Activated CD4-positive, alpha-beta T cell treated with anti-CD3 and anti-CD28 coated beads for 36 hours (primary cell): ENCODE measurements at regions not wholly inside any gene's neighbourhood (a gene's known extent, or its start where the extent isn't known, plus 50 kb on each side); places are given as distances from the start of the nearest gene placed in this dataset.

Experiments
- ATAC-seq: fragments of 200-7000 bp; cut with Tn5 transposase; one replicate; pipeline ENCODE4 v1.10.0; 2021; ENCODE audit warnings: mild to moderate bottlenecking, moderate library complexity
- CTCF ChIA-PET: fragments of 350-600 bp; sonication (Branson Sonifier 250); formaldehyde crosslinking; loops from one replicate; lab custom pipeline; 2021; ENCODE audit warnings: antibody characterized with exemption; lab: Charles Lee
- POLR2A ChIA-PET: fragments of 350-600 bp; sonication (Branson Sonifier 250); formaldehyde crosslinking; loops from one replicate; lab custom pipeline; 2021; ENCODE audit warnings: antibody characterized with exemption, inconsistent platforms; lab: Charles Lee
- DNase-seq: peaks from one replicate; pipeline ENCODE4 v3.0.0-alpha.2; 2020
- H3K27ac Mint-ChIP-seq: one replicate; pipeline ENCODE4 v1.8.0; 2021; ENCODE audit warnings: mixed read lengths
- H3K27me3 Mint-ChIP-seq: one replicate; pipeline ENCODE4 v1.8.0; 2021; ENCODE audit warnings: mixed read lengths
- H3K36me3 Mint-ChIP-seq: one replicate; pipeline ENCODE4 v1.8.0; 2021; ENCODE audit warnings: low read depth, mixed read lengths
- H3K4me1 Mint-ChIP-seq: one replicate; pipeline ENCODE4 v1.8.0; 2021; ENCODE audit warnings: mixed read lengths
- H3K4me3 Mint-ChIP-seq: one replicate; pipeline ENCODE4 v1.8.0; 2021; ENCODE audit warnings: mild to moderate bottlenecking, moderate library complexity, mixed read lengths
- H3K9me3 Mint-ChIP-seq: one replicate; pipeline ENCODE4 v1.8.0; 2021; ENCODE audit warnings: low read depth, mixed read lengths
- intact Hi-C, 2 experiments: fragments of 100-400 bp; cut with DNase I in 1 of 2; cut with micrococcal nuclease in 1 of 2; formaldehyde crosslinking; loops; one replicate each; pipeline versions ENCODE4 v1.14.2 to v1.15.1; 2022 to 2024; cut with DNase I, micrococcal nuclease

GRCh38 chr7:41201021-41201420, 501.9 kb downstream of the INHBA start:
- H3K9me3 Mint-ChIP-seq = no peaks in the 10 kb centered on the region
- CTCF ChIA-PET = no interaction called here
- intact Hi-C loops = no loop called here
- no peak overlapping the region for H3K4me3 Mint-ChIP-seq
- H3K36me3 Mint-ChIP-seq = no peaks in the 10 kb centered on the region
- no peak for ATAC-seq
- no peak for DNase-seq
- no peaks in the 10 kb centered on the region for H3K4me1 Mint-ChIP-seq
- H3K27me3 Mint-ChIP-seq = no peaks in the 10 kb centered on the region
- no peak overlapping the region for H3K27ac Mint-ChIP-seq
- POLR2A ChIA-PET = no interaction called here

DNA sequence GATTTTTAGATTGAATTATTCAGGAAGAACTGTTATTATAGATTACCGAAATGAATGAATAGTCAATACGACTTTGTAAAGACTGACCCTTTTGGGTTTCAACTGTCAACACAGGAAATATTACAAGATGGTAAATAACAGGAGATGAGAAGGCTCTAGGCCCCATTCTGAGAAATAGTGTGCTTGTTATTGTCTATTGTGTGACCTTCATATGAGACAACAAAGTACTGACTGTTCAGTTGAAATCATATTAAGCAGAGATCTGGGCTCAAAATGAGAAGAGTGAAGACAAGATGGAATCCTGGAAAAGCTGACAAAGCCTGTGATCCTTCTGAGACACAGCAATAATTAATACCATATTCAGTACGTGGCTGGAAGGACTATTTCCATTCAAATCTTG, 503.8 kb downstream of the INHBA start:
- H3K4me1 Mint-ChIP-seq = no peaks in the 10 kb centered on the region

DNA sequence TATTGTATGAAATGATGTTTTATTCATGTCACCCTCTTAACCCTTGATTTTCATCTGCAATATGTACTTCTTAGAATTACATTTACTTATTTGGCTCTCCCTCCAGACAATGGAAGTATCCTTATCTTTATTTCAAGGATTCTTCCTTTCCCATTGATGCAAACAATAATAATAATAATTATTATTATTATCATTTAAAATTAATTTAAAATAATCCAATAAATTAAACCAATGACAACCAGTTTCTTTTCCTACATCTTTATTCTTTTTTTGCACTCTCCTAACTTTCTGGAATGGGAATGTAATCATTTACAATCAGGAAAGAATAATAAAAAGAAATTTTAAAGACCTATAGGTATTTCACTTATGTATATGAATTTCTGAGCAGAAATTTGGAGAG, 504.4 kb downstream of the INHBA start:
- intact Hi-C loops = no loop called here
- ATAC-seq (no peak), DNase-seq (no peak)
- Mint-ChIP-seq H3K36me3 (no peaks in the 10 kb centered on the region), H3K9me3 (no peaks in the 10 kb centered on the region), H3K4me1 (no peaks in the 10 kb centered on the region), H3K27ac (no peak overlapping the region), H3K4me3 (no peak overlapping the region), H3K27me3 (no peaks in the 10 kb centered on the region)
- ChIA-PET CTCF (no interaction called here), POLR2A (no interaction called here)

More for the DNA sequence above, 503.8 kb downstream of the INHBA start:
- ATAC-seq = no peak
- H3K9me3 Mint-ChIP-seq = no peaks in the 10 kb centered on the region
- H3K36me3 Mint-ChIP-seq = no peaks in the 10 kb centered on the region
- no peak overlapping the region for H3K4me3 Mint-ChIP-seq
- no peak for DNase-seq
- H3K27ac Mint-ChIP-seq = no peak overlapping the region
- ChIA-PET CTCF (no interaction called here), POLR2A (no interaction called here)
- intact Hi-C loops = no loop called here
- no peaks in the 10 kb centered on the region for H3K27me3 Mint-ChIP-seq

GRCh38 chr7:41197769-41198168, 505.1 kb downstream of the INHBA start:
- H3K9me3 Mint-ChIP-seq = no peaks in the 10 kb centered on the region
- ATAC-seq = no peak
- POLR2A ChIA-PET = no interaction called here
- CTCF ChIA-PET = no interaction called here
- H3K4me1 Mint-ChIP-seq = no peaks in the 10 kb centered on the region
- no peak for DNase-seq
- H3K27ac Mint-ChIP-seq = no peak overlapping the region
- intact Hi-C loops = no loop called here
- H3K36me3 Mint-ChIP-seq = no peaks in the 10 kb centered on the region
- H3K27me3 Mint-ChIP-seq = no peaks in the 10 kb centered on the region
- no peak overlapping the region for H3K4me3 Mint-ChIP-seq

DNA sequence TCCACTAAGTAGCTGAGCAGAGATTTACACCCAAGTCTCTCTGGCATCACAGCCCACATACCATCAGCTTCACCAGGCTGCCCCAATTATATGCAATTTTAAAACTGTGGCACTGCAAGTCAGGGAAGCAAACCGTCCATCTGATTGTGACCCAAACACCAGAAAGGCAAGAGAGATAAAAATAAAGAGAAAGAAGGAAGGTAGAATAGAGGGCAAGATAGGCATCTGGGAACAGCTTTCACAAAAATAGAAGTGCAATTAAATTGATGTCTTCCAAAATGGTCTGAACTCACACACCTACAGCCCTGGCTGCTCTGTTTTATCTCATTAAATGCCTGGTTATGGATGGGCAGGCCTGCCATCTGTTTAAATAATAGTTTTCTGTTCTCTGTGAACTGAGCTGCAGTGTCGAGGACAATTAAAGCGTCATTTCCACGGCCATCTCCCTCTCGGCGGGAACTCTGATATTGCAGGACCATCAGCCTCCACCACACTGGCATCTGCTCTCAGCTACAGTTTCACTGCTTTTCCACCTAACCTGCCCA, 509.1 kb downstream of the INHBA start:
- Mint-ChIP-seq H3K36me3 (no peaks in the 10 kb centered on the region), H3K4me1 (no peaks in the 10 kb centered on the region), H3K27ac (no peak overlapping the region), H3K27me3 (no peaks in the 10 kb centered on the region), H3K9me3 (no peaks in the 10 kb centered on the region), H3K4me3 (no peak overlapping the region)
- ChIA-PET POLR2A (no interaction called here), CTCF (interaction anchor here (0.6 kb wide), 1 partner anchor 54 kb away, joined by 4 read pairs; no protein-coding TSS in a partner anchor)
- intact Hi-C loops = no loop called here
- DNase-seq = no peak
- no peak for ATAC-seq

- CTCF ChIA-PET = no interaction called here
- Mint-ChIP-seq H3K36me3 (no peaks in the 10 kb centered on the region), H3K9me3 (peaks cover 2% of the 10 kb centered on the region), H3K27me3 (no peaks in the 10 kb centered on the region), H3K4me3 (no peak overlapping the region), H3K4me1 (no peaks in the 10 kb centered on the region), H3K27ac (no peak overlapping the region)
- ATAC-seq (no peak), DNase-seq (no peak)
- POLR2A ChIA-PET = no interaction called here
- intact Hi-C loops = no loop called here
These were observed 512.3 kb downstream of the INHBA start for GRCh38 chr7:41190581-41190980.

DNA sequence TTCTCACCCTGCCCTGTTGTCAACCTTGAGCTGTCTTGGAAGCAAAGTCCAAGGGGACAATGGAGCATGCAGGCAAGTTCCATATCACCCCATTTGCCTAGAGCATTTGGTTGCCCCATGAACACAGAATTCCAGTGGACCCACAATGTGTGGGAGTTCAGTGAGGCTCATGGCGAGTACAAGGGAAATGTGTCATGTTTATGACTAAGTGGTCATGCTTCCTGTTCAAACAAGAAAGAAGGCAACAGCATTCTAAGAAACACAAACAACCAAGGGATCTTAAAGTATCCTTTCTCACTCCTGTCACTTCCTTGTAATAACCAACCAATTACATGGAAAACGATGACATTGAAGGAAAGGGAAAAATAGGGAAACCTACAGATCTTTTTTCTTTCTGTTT, 513.0 kb downstream of the INHBA start:
- POLR2A ChIA-PET = no interaction called here
- Mint-ChIP-seq H3K36me3 (no peaks in the 10 kb centered on the region), H3K4me1 (no peaks in the 10 kb centered on the region), H3K27me3 (no peaks in the 10 kb centered on the region), H3K27ac (no peak overlapping the region), H3K4me3 (no peak overlapping the region), H3K9me3 (peaks cover 2% of the 10 kb centered on the region)
- intact Hi-C loops = no loop called here
- DNase-seq = no peak
- no peak for ATAC-seq
- CTCF ChIA-PET = no interaction called here

DNA sequence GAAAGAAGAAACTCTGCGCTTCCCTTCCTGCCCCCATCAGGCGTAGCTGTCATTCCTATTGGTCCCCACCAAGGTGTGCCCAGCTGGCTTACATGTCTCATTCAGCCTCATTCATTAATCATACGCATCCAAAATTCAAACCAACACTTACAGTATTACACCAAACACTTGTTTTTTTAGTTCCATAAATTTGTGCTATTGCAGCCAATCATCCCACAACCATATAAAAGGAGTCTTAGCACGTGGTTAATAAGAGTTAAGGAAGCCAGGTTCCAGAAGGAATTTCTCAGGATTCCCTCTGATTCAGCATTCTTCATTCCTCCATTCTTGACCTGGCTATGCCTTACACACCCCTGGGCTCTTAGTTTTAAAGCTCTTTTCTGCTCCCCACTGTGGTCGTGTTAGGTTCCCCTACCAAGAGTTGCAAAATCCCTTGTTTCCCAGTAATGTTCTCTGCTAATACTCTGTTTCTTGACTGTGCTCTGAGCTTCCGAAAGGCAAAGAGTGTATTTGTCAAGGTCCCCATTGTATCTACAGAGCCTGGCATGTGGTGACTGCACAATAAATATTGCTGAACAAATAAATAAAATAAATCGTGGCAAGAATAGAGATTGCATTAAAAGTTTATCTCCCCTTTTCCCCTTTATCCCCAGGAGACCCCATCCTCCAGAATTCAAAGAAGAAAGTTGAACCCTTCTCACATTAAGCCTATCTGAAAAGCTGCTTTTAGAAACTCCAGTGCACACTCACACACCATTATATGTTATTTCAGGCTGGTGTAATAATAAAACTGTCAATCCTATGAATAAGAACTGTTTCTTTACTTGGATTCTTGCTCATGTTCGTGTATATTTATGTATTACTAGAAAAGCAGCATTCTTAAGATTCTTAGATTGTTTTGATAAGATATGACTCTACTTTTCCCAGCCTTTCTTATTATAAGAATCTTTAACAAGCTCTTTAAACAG, 514.4 kb downstream of the INHBA start:
- H3K4me1 Mint-ChIP-seq = no peaks in the 10 kb centered on the region
- H3K9me3 Mint-ChIP-seq = peaks cover 3% of the 10 kb centered on the region
- H3K36me3 Mint-ChIP-seq = no peaks in the 10 kb centered on the region
- no peaks in the 10 kb centered on the region for H3K27me3 Mint-ChIP-seq
- DNase-seq (no peak), ATAC-seq (no peak)
- CTCF ChIA-PET = no interaction called here
- H3K27ac Mint-ChIP-seq = no peak overlapping the region
- H3K4me3 Mint-ChIP-seq = no peak overlapping the region
- POLR2A ChIA-PET = no interaction called here
- intact Hi-C loops = no loop called here

- H3K4me1 Mint-ChIP-seq = no peaks in the 10 kb centered on the region
- no peak overlapping the region for H3K27ac Mint-ChIP-seq
- CTCF ChIA-PET = no interaction called here
These were observed 515.6 kb downstream of the INHBA start for GRCh38 chr7:41187322-41187721.

GRCh38 chr7:41185851-41186250, 517.0 kb downstream of the INHBA start:
- ChIA-PET POLR2A (no interaction called here), CTCF (no interaction called here)
- intact Hi-C loops = no loop called here
- H3K9me3 Mint-ChIP-seq = peaks cover 3% of the 10 kb centered on the region
- ATAC-seq = no peak
- no peak for DNase-seq
- no peak overlapping the region for H3K27ac Mint-ChIP-seq
- H3K4me1 Mint-ChIP-seq = no peaks in the 10 kb centered on the region
- no peaks in the 10 kb centered on the region for H3K27me3 Mint-ChIP-seq
- H3K36me3 Mint-ChIP-seq = no peaks in the 10 kb centered on the region
- no peak overlapping the region for H3K4me3 Mint-ChIP-seq

More at GRCh38 chr7:41187322-41187721, 515.6 kb downstream of the INHBA start:
- POLR2A ChIA-PET = no interaction called here
- no peaks in the 10 kb centered on the region for H3K36me3 Mint-ChIP-seq
- no peak for DNase-seq
- H3K9me3 Mint-ChIP-seq = peaks cover 3% of the 10 kb centered on the region
- H3K27me3 Mint-ChIP-seq = no peaks in the 10 kb centered on the region
- no peak overlapping the region for H3K4me3 Mint-ChIP-seq
- intact Hi-C loops = no loop called here
- no peak for ATAC-seq

DNA sequence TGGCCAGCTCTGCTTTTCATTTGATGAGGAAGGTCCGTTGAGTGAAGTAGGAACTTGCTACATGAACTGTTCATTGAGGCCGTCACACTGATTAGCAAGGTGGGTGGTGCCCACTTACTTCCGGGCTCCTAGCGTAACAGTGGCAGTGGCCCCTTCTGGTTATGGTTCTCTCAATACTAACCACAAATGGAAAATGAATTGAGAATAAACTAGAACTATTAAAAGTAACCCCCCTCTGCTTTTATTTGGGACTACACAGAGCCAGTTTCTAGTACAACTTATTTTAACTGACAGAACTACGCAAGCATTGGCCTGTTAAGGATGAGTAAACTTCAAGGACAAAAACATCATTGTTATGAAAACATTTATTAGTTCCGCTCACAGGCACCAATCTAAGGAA, 519.1 kb downstream of the INHBA start:
- Mint-ChIP-seq H3K4me3 (no peak overlapping the region), H3K9me3 (peaks cover 3% of the 10 kb centered on the region), H3K36me3 (no peaks in the 10 kb centered on the region), H3K4me1 (no peaks in the 10 kb centered on the region), H3K27ac (no peak overlapping the region), H3K27me3 (no peaks in the 10 kb centered on the region)
- no peak for DNase-seq
- no peak for ATAC-seq
- ChIA-PET CTCF (no interaction called here), POLR2A (interaction anchor here (0.6 kb wide), 1 partner anchor 219 kb away, joined by 8 read pairs; no protein-coding TSS in a partner anchor)
- intact Hi-C loops = no loop called here

GRCh38 chr7:41182782-41183181, 520.1 kb downstream of the INHBA start:
- ATAC-seq (no peak), DNase-seq (no peak)
- ChIA-PET CTCF (no interaction called here), POLR2A (no interaction called here)
- Mint-ChIP-seq H3K27me3 (no peaks in the 10 kb centered on the region), H3K9me3 (peaks cover 1% of the 10 kb centered on the region), H3K4me1 (no peaks in the 10 kb centered on the region), H3K27ac (no peak overlapping the region), H3K36me3 (no peaks in the 10 kb centered on the region), H3K4me3 (no peak overlapping the region)
- intact Hi-C loops = no loop called here
